ENCODE measurements at regions not wholly inside any gene's neighbourhood (a gene's known extent, or its start where the extent isn't known, plus 50 kb on each side); places are given as distances from the start of the nearest gene placed in this dataset.

DNA sequence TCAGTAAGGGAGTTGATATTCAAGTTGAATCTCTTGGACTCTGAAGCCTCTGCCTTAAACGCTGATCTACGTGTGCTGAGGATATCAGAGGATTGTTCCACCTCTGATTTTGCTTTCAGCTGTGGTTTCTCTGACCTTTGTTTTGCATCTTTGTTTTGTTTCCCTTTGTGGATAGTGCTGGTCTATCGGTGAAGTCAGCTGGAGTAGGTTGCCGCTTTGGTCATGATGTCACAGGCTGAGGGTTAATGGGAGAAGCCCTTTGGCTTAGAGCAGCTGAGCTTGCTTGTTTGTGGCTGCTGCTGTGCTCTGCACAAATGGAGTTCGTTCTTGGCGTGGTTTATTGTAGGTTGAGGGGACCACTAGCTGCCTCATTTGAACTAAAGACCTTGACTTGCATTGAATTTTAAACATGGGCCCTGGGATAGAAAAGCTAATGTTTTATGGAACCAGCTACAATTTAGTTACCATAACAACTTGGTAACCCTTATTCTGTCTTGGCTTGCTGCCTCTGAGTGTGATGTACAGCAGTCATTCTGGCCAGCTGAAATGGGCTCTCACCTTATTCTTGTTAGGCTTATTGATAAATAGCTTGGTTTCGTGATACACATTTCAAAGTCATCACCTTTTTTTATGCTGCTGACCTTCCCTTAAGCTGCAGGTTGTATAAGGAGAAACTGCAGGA is 284.5 kb upstream of the E2F7 start:
- Histone ChIP-seq H3K9me3 (replicated peaks in 1 of 3) (no peaks in the 10 kb centered on the region), H3K4me1 (replicated peaks in 1 of 2) (no peaks in the 10 kb centered on the region), H3K36me3 (replicated peaks in 1 of 2) (no peaks in the 10 kb centered on the region), H3K27me3 (no peaks in the 10 kb centered on the region), H3K4me3 (no peak overlapping the region), H3K27ac (no peak overlapping the region)
- intact Hi-C loops (cut with DNase I): no loop called here
- DNase-seq: no peak
- WGBS, 4 donors: 66 to 90% (median 79%) methylated on average over 7 of the region's 7 CpGs
- TF ChIP-seq, protein P1, sequence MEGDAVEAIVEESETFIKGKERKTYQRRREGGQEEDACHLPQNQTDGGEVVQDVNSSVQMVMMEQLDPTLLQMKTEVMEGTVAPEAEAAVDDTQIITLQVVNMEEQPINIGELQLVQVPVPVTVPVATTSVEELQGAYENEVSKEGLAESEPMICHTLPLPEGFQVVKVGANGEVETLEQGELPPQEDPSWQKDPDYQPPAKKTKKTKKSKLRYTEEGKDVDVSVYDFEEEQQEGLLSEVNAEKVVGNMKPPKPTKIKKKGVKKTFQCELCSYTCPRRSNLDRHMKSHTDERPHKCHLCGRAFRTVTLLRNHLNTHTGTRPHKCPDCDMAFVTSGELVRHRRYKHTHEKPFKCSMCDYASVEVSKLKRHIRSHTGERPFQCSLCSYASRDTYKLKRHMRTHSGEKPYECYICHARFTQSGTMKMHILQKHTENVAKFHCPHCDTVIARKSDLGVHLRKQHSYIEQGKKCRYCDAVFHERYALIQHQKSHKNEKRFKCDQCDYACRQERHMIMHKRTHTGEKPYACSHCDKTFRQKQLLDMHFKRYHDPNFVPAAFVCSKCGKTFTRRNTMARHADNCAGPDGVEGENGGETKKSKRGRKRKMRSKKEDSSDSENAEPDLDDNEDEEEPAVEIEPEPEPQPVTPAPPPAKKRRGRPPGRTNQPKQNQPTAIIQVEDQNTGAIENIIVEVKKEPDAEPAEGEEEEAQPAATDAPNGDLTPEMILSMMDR (IDR thresholded peaks at IDR 0.05): no peak
- TF ChIP-seq POLR2A (IDR thresholded peaks at IDR 0.05): no peak

DNA sequence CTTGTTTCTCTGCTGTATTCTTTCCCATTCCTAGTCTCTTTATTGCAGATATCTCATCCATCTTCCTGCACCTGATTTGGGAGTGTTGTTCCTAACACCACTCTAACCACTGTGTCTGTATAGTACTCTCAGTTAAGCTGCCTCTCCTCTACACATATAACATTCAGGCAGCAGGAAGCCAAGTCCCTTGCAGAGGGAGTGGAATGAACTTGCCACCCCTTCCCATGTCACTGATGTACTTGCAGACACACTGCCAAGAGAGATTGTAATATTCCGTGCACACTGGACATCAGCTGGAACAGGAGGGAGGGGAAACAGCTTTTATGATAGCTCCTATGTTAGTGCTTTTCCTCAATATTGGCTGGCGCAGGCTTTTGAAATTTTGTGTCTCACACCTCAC is 281.6 kb upstream of the E2F7 start:
- intact Hi-C loops (cut with DNase I): no loop called here
- Histone ChIP-seq H3K27ac (no peak overlapping the region), H3K4me3 (no peak overlapping the region), H3K27me3 (no peaks in the 10 kb centered on the region), H3K9me3 (replicated peaks in 1 of 3) (no peaks in the 10 kb centered on the region), H3K36me3 (replicated peaks in 1 of 2) (no peaks in the 10 kb centered on the region), H3K4me1 (replicated peaks in 1 of 2) (no peaks in the 10 kb centered on the region)
- 27 to 78% (median 61%) methylated on average over 2 of the region's 2 CpGs for WGBS, 4 donors
- no peak for DNase-seq
- no peak for TF ChIP-seq POLR2A (IDR thresholded peaks at IDR 0.05)
- TF ChIP-seq, protein P1 (IDR thresholded peaks at IDR 0.05): no peak

DNA sequence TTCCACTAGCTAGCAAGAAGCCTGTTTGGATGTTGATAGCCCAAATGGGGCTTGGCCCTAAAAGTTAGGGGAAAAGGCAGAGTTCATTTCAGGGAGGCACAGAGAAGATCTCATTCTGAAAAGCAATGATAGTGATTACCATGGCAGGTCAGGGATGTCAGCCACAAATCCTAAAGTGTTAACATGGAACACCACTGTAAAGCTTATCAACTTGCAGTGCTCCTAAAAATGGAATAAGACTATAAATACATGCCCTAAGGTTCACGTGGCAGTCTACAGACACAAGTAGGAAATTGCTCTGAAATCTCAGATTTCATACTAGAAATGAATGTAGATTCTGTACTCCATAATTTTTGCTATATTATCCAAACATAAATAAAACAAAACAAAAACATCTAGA is 280.0 kb upstream of the E2F7 start:
- no peak for DNase-seq
- TF ChIP-seq, protein P1 (IDR thresholded peaks at IDR 0.05): no peak
- TF ChIP-seq POLR2A (IDR thresholded peaks at IDR 0.05): no peak
- no peak overlapping the region for H3K4me3 ChIP-seq
- intact Hi-C loops (cut with DNase I): no loop called here
- H3K27me3 ChIP-seq: no peaks in the 10 kb centered on the region
- H3K27ac ChIP-seq: no peak overlapping the region
- no peaks in the 10 kb centered on the region for H3K36me3 ChIP-seq (replicated peaks in 1 of 2)
- 50 to 62% (median 57%) methylated on average over 1 of the region's 1 CpG for WGBS, 4 donors
- H3K9me3 ChIP-seq (replicated peaks in 1 of 3): no peaks in the 10 kb centered on the region
- H3K4me1 ChIP-seq (replicated peaks in 1 of 2): no peaks in the 10 kb centered on the region

DNA sequence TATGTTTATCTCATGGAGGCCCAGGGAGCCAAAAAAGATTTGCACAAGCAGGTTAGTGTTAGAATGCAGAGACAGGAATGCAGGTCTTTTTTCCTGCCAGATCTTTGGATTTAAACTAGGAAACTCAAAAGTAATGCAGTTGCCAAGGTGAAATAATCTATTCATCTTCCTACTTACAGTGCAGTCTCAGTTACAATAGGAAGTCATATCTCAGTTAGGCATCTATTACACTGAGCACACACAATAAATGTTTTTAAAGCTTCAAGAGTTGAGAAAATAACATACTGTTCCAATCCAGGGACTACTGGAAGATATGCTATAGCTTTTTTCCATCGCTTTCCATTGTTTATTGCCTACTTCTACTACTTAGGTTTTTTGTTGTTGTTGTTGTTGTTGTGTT is 279.3 kb upstream of the E2F7 start:
- 41 to 89% (median 70%) methylated on average over 1 of the region's 1 CpG for WGBS, 4 donors

More for the DNA sequence above, 279.3 kb upstream of the E2F7 start:
- Histone ChIP-seq H3K27ac (no peak overlapping the region), H3K4me3 (no peak overlapping the region), H3K9me3 (replicated peaks in 1 of 3) (no peaks in the 10 kb centered on the region), H3K36me3 (replicated peaks in 1 of 2) (no peaks in the 10 kb centered on the region), H3K4me1 (replicated peaks in 1 of 2) (no peaks in the 10 kb centered on the region), H3K27me3 (no peaks in the 10 kb centered on the region)
- no peak for TF ChIP-seq POLR2A (IDR thresholded peaks at IDR 0.05)
- TF ChIP-seq, protein P1 (IDR thresholded peaks at IDR 0.05): no peak
- no peak for DNase-seq
- intact Hi-C loops (cut with DNase I): no loop called here

All from adrenal gland (tissue), 9 donors.